Stimulated activated CD4-positive, alpha-beta T cell treated with anti-CD3 and anti-CD28 coated beads, Interleukin-15, amount 100 ng/mL, for 24 hours (primary cell): ENCODE measurements at regions not wholly inside any gene's neighbourhood (a gene's known extent, or its start where the extent isn't known, plus 50 kb on each side); places are given as distances from the start of the nearest gene placed in this dataset.

Experiments used
- DNase-seq: peaks from one replicate; pipeline ENCODE4 v3.0.0-alpha.2; 2020

DNA sequence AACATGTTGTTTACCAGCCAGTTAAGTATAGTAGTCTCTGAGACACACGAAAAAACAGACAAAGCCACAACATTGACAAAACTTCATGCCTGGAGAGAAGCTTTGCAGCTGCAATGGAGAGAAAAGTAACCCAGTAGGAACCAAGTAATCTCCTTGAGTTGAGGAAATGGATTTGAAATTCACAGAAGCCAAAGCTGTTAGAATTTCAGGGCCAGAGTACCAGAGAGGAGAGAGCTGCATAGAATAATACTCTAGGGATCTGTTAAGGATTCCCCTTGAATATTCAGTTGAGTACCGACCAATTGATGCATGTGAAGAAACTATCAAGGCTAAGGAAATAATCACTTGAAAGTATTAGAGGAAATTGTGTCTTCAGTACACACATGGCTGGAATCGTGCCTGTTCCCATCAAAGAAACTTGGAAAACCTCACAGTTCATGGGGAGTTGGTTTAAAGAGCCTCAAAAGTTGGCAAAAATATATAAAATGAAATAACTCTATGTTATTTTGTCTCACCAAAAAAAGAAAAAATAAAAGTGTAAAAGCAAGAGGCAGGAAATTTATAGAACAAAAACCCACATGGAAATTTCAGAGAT, 324.0 kb upstream of the NEGR1 start:
- no peak for DNase-seq

DNA sequence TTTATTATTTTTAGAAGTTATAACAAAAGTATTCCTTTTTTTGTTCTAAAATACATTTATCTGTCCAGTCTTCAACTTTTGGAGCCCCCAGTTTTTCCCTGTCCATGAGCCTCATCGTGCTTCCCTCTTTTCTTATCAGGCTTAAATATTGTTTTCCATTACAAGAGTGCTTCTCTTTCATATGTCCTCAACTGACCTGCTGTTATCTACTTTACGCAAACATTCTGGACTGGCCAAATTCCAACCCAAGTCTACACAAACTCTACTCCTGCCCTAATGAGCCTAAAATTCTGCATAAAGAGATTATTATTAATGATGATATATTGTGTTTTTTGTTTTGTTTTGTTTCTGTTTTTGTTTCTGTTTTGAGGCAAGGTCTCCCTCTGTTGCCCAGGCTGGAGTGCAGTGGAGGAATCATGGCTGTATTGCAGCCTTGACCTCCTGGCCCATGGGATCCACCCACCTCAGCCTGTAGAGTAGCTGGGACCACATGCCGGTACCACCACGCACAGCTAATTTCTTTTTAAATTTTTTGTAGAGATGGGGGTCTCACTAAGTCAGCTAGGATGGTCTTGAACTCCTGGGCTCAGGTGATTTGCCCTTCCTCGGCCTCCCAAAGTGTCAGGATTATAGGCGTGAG, 318.8 kb upstream of the NEGR1 start:
- no peak for DNase-seq

DNA sequence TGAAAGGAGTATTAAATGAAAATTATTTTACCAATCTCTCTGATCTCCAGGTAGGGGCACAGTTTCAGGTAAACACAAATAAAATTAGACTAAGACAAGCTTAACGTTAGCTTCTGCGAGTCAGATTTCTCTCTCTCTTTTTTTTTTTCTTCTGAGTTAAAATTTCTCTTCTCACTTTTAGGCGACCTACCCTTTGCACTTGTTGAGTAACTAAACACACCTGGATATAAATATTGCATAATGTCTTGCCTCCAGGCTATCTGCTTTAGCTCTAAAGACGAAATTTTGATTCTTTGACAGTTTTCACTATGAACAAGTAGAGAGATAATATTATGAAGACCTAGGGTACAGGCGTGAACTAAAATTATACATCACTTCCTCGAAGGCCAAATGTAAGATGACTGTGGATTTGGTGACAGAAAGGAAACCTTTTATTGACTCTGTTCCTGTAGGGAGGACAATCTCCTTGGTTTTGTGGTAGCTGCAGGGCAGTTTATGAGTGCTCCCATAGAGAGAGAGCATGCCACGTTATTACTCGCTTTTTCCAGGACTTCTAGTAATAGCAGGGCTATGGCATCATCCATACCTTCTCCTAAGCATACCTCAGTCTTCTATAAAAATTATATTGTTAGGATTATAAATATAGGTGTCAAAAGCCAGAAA, 303.8 kb upstream of the NEGR1 start:
- DNase-seq = no peak

DNA sequence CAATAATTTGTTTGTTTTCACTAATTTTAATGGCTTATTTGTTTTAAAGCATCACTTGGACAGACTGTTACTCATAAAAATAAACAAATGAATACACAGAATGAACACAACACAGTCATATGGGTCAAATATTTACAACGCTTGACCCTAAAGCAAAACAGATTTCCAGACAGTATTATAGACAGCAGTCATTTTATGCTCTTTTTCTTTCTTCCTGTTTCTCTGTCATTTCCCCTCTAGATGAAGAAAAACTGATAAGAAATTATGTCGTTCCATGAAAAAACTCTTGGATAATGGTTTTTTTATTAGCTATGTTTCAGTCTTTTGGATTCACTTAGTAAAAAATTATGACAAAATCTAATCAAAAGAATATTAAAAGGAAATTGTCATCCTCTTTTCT, 297.3 kb upstream of the NEGR1 start:
- no peak for DNase-seq

DNA sequence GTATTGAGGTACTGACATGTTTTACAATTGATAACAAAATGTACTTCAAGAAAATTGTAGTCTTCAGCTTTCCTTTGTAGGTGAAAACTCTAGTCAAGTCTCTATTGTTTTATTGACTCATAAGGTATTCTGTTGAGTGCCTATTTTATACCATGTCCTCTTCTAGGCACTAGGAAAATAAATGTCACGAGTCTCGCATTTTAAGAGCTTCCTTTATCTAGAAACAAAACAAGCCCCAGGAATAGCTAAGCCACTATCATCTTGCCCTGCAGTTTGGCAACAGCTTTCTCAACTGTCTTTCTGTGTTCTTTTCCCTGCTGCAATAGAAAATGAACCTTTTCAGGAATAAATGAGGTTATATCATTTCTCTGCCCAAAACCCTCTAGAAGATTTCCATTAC, 288.5 kb upstream of the NEGR1 start:
- DNase-seq = no peak

DNA sequence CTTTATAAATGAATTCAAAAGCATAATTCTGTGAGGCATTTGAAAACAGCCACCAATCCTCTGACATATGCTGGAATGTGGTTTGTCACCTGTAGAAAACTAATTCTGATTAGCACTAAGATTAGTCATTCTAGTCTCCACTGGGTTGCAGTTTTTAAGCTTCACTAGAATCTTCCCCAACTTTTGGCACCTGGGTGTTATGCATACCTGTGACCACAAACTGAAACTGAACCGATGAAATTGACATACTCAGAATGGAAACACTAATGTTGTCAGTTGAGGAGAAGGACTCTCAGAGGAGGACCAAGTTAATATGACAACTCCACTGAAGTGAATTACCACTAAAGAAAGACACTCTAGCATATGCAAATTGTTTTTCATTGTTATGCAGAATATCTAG, 285.8 kb upstream of the NEGR1 start:
- no peak for DNase-seq

DNA sequence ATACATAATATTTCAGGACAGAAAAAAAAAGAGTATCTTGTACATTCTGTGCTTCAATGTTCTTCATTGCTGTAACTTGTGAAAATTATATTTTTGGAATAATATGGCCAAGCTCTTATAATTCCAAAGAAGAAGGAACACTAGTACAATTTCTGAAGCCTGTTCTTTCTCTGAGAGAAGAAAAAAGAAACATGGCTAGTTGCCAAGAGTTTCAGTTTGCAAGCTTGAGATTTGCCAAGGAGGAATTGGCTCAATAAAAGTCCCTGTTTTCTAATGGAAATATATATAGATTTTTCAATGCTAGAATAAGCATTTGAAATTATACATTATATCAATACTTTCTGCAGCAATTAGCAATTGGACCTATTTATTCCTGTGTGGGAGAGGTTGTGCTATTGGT, 285.2 kb upstream of the NEGR1 start:
- DNase-seq = no peak

DNA sequence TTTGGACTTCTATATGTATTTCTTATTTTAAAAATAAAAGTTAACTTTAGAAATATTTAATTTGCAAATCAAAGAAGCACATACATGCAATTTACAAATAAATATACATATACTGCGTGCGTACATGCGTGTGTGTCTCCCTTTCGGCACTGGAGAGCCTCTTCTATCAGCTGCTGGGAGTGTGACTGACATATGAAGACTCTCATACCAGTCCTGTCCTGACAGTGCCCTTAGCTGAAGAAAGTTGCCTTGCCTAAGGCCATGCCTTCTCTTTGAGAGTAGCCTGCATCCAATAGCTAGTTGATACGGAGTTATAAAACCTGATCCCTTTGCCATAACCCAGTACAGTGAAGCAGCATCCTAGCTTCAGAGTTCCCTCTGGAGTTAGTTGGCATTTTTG, 282.4 kb upstream of the NEGR1 start:
- no peak for DNase-seq

DNA sequence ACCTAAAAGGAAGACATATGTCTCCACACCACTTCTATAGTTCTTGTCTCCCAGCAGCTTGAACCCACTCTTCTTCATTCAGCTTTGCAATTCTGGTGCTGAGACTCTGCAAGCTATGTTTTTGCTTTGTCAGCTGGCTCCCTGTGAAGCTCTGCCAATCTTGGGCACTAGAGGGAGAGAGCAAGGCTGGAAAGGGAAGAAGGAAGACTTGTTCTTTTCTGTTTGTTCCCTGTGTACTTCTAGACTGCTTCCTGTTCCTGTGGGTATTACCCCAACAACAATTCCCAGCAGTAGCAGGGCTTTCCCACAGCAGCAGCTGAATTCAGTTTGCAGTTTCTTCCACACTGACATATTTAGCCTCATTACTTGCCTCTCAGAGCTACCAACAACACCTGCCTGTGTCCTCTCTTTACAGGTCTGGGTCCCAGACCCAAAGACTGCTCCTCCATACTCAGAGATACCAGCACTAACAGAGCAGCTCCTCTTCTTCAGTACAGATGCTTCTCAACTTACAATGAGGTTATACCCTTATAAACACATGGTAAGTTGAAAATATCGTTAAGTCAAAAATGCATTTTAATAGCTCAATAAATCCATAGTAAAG, 275.2 kb upstream of the NEGR1 start:
- DNase-seq = no peak

DNA sequence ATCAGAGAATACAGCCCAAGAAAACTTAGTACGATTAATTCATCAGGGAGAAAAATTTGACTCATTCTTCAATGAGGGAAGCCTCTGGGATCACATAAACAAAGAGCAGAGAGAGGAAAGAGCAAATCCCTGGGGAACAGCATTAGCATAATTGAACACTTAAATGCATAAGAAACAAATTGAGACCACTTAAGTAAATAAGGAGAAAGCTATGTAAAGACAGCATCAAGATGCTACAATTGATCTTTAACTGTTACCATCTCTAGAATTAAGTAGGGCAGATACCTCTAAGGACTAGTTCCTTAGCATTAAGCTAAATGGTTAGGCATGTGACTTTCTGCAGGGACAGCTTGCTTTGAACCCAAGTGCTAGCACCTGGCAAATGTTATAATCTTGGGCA, 265.1 kb upstream of the NEGR1 start:
- no peak for DNase-seq

DNA sequence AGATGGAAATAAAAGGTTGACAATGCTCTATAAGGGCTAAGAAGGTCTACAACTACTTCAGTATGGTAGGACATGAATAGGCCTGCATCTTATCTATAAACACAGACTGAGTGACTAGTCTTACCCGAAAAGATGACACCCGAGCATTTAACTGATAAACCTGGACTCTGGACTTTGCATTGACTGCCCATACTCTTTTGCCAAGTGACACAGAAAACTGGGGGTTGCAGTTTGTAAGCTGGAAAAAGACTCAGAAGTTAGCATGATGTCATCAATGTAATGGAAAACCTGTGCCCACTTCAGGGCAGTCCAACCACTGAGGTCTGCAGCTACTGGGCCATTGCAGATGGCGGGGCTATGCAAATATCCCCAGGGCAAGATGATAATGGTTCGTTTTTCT, 258.3 kb upstream of the NEGR1 start:
- DNase-seq = no peak

DNA sequence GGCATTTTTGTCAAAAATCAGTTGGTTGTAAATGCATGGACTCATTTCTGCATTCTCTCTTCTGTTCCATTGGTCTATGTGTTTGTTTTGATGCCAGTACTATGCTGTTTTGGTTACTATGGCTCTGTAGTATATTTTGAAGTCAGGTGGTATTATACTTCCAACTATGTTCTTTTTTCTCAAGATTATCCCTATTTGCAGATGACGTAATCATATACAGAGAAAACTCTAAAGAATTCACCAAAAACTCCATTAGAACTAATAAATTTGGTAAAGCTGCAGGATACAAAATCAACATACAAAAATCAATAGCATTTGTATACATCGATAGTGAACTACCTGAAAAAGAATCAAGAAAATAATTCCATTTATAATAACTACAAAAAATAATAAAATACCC, 253.1 kb upstream of the NEGR1 start:
- DNase-seq = no peak

DNA sequence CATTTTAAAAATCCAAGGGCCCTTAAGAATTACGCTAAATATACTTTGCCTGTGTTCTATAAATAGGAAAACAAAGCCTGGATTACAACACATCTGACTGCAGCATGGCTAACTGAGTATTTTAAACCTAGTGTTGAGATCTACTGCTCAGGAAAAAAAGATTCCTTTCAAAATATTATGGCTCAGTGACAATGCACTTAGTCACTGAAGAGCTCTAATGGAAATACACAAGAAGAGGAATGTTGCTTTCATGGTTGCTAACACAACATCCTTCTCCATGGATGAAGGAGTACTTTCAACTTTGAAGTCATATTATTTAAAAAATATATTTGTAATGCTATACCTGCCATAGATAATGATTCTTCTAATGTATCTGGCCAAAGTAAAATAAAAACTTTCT, 248.3 kb upstream of the NEGR1 start:
- DNase-seq = no peak

DNA sequence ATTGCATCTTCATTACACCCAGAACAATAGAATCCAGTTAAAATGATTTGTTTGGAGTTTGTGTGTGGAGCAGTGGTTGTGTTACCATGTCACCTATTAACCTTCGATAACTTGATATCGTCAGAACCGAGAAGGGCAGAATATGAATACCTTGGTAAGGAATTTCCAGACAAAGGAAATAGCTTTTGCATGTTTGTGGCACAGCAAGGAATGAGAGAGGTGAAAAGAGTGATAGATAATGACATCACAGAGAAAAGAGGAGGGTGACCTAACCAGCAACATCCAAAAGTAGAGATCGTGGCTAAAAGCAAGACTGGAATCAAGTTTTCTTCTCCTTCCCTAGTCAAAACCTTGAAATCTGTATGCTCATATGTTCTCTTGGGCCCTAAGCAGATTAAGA, 244.6 kb upstream of the NEGR1 start:
- DNase-seq = no peak

DNA sequence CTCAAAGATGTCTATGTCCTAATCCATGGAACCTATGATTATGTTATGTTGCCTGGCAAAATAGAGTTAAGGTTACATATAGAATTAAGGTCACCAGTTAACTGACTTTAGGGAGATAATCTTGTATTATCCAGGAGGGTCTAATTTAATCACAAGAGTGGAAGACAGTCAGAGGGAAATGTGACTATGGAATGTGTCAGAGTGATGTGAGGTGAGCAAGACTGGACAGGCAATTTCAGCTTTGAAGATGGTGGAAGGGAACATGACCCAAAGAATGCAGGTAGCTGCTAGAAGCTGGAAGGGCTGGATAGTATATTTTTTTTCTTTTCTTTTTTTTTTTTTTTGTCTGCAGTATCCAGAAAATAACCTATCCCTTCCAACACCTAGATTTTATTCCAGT, 241.7 kb upstream of the NEGR1 start:
- DNase-seq = no peak

DNA sequence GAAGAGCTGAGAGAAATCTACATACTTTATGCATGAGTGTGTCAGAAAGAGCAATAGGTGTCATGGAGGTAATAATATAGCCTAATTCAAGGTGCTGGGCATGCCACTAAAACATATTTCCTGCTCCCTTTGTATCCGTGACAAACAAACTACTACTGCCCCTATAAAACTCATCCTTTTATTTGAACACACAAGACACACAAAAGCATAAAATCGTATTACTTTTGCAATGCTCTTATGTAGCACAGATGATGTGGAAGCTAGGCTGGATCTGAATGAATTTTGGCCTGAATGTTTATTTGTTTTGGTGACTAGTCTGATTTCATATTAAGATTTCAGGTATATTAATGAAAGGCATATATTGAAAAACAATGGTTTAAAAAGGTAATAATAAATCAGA, 239.3 kb upstream of the NEGR1 start:
- no peak for DNase-seq

DNA sequence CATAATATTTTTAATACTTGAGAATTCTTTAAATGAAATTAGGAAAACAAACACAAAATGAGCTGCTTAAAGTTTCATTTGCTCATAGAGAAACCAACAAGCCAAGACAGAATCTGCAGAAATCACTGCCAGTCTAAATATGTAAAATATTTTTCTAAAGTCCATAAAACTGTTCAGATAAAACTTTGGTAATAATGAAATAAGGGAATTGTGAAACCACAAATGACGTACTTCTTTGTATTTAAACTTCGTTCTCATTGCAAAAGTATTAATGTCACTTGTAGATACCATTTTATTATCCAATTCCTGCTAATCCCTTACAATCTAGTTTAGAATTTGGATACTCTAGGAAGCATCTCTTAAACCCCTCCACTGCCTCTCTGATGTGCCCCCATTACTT, 234.5 kb upstream of the NEGR1 start:
- no peak for DNase-seq

DNA sequence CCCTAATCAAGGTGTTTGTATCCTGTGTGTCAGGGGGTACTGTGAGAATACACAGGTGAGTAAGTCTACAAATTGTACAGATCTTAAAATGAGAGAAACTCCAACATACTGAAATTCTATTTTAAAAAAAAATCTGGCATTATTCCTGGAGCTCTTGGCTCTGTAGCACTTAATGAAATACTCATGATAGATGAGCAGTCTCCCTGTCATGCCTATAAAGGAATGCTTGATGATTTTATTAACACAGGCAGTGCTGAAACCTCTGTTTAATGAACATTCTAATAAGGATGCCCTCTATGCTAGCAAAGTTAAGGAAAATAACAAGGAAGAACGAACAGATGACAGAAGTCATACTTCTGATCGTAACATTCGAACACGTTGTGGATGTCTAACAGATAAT, 233.9 kb upstream of the NEGR1 start:
- no peak for DNase-seq

DNA sequence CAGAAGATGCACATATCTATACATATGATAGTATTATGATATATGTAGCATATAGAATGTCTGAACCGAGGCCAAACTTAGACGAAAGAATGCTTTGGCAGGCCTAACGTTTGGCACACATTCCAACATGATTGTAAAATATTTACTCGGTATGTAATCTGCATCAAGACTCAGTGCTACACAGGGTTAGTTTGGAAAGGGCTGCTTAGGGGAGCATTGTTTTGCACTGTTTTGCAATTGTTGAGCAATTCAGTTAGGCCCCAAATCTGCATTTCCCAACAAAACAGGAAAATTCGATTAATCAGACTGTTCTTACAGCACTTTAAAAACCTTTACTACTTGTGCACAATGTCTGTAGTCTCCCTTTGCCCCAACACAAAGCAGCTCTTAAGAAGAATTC, 216.0 kb upstream of the NEGR1 start:
- no peak for DNase-seq

DNA sequence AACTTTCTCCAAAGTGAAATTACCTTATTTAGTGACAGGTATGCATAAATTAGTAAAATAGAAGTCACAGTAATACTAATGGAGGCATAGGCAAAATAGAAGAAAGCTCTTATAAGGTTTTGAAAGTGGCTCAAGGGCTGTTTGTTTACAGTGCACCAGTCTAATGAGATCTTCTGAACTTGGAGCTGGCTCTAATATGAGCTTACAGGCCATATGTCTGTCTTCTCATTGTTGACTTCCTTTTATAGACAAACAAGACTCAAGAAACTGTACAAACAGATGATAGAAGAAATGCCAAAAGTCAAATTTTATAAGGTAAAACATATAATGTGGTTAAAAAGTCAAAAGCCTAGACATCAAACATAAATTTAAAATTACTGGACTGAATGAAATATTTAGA, 207.5 kb upstream of the NEGR1 start:
- no peak for DNase-seq

DNA sequence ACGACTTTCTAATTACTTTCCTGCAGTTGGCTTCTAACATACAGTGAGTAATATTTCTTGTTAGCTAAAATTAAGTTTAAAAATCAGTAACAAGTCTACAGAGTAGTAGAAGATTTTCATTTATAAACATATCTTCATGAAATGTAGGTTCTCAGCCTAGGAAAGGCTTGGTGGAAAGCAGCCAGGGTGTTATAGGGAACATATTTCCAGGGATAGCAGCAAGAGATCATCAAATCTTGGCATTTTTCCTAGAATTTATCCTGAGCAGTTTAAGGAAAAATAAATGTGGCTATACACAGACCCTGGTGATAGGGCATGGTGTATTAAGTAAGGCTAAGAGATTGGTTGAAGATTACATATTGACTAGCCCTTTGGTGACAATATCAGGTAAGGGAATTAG, 203.5 kb upstream of the NEGR1 start:
- DNase-seq = no peak

DNA sequence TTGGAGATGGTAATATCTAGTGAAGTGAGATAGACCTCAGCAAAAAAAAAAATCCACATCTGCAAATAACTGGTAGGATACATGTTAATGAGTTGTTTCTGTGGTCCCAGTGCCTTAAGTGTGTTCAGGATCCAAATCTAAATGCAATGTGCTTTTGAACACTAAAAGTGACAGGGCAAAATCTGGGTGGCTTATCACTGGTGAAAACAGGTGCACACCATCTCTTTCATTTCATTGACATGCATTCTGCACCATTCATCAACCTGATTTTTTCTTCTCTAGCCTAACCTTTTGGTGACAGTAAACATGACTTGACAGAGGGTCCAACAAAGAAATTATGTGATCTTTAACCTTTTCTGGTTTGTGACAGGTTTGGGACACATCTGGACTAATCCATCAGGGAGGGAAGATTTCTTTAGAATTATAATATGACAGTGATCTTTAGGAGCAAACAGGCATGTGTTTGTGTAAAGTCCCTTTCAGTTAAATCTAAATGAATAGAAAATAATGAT, 201.6 kb upstream of the NEGR1 start:
- no peak for DNase-seq

DNA sequence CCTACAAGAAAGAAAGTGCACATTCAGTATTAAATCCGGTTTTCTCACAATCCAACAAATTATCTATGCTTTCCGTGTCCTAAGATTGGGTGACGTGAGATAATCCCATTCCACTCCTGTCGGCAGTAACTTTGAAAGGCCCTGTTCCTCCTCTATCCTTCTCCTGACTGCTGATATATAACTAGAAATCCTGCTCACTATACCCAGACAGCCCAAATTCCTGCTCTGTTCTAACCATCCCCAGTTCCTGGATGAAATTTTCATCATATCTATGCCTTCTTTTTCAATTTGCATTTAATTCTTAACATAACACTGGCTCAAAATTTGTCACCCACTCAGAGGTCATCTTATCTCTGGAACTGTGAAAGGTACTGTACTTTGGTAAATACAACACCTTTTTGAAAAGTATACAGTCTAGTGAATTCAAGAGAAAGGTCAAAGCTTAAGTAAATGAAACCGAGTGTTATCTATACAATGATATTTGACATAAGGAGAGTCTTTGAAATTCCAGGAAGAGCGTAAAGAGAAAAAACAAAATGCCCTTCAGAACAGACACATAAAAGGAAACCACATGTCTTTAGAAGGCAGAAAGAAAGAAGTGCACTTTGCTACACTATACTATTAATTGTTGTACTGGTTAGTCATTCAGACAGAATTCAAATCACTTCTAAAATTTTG, 200.5 kb upstream of the NEGR1 start:
- no peak for DNase-seq
